HG03558 (cell line): ENCODE measurements at regions not wholly inside any gene's neighbourhood (a gene's known extent, or its start where the extent isn't known, plus 50 kb on each side); places are given as distances from the start of the nearest gene placed in this dataset.

ENCODE experiments used
- ATAC-seq: cut with Tn5 transposase; IDR thresholded peaks from one replicate; pipeline ENCODE4 v1.9.1; 2021; ENCODE audit warnings: moderate number of reproducible peaks; ENCODE audit not compliant: unreplicated experiment; ENCODE audit errors: extremely low read depth

DNA sequence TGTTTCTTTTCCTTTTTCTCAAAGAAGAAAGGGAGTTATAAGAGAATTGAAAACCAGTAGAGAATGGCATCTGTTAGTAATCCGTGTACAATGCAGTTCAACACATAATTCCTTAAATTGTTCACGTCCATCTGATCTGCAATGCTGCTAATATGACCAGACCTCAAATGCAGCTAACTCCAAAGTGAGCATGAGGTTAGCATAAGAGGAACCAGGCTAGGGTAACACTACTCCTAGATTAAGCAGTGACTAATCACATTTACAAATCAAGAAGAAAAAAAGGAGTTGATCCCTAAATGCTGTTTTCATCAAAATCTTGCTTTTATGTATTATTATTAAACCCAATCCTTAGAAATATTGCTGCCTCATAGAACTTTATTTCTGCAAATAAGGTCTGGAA is 432.7 kb upstream of the ARID1B start:
- no peak for ATAC-seq

DNA sequence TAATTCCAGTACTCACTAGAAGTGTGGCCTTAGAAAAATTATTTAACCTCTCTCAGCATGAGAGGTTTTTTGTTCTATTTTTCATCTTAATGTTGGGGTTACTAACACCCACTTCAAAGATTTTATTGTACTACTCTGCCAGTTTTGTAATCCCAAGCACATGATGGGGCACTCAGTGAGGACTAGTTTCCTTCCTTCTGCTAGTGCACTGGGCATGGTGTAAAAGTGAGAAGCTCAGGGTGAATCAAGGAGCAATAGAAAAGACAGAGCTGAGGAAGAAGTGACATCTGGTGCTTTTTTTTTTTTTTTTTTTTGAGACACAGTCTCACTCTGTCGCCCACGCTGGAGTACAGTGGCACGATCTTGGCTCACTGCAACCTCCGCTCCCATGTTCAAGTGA is 439.4 kb upstream of the ARID1B start:
- ATAC-seq = no peak

DNA sequence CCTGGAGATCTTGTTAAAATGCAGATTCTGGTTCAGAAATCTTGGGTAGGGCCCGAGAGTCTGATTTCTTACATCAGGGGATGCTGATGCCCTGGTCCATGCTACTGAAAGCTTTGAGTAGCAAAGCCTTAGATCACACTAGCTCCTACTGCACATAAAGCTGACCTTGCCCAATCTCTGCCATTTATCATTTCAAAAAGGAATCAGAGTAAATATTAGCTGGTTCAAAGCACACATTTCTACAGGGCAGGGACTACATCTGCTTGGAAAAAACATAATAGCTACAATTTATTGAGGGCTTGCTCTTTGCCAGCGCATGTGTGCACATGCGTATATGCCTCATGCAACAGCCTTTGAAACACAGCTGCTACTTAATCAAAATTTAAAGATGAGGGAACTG is 440.4 kb upstream of the ARID1B start:
- ATAC-seq = no peak

DNA sequence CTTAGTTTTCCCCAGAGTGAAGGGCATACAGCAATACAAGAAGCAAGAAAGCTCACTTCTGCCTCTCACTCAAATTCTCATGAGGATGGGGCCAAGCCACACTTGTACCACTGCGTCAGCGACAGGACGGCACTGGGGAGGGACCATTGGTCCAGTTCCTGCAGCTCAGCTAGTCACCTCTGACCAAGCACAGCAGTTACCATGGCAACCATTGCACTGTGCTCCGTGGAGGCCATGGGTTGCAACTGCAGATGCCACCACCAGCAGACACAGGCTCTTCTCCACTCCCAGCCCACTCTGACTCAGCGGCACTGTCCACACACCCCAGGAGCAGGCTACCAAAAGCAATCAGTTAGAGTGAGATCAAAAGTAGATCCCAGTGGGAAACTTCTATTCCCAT is 441.1 kb upstream of the ARID1B start:
- ATAC-seq = no peak

DNA sequence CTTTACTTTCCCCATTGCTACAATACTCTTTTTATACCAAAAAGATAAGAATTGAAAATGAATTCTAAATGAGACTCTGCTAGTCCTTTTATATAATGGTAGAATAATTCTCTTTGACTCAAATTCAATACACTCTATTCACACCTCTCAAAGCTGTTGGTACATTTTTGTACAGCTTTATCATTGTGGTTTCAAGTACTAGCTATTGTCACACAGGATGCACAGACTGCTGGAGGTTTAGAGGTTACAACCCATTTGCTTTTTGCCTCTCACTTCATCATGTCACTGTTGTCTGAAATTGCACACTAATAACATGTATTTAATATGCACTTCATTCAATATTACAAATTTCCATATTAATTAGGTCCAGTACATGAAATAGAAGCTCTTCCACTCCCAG is 442.2 kb upstream of the ARID1B start:
- no peak for ATAC-seq

DNA sequence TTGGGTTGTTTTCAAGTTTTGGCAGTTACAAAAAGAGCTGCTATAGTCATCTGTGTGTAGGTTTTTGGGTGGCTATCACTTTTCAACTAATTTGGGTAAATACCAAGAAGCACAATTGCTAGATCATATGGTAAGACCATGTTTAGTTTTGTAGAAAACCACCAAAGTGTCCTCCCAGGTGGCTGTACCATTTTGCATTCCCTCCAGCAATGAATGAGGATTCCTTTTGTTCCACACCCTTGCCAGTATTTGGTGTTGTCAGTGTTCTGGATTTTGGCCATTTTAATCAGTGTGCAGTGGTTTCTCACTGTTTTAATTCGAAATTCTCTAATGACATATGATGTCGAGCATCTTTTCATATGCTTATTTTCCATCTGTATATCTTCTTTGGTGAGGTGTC is 457.5 kb upstream of the ARID1B start:
- ATAC-seq = no peak

DNA sequence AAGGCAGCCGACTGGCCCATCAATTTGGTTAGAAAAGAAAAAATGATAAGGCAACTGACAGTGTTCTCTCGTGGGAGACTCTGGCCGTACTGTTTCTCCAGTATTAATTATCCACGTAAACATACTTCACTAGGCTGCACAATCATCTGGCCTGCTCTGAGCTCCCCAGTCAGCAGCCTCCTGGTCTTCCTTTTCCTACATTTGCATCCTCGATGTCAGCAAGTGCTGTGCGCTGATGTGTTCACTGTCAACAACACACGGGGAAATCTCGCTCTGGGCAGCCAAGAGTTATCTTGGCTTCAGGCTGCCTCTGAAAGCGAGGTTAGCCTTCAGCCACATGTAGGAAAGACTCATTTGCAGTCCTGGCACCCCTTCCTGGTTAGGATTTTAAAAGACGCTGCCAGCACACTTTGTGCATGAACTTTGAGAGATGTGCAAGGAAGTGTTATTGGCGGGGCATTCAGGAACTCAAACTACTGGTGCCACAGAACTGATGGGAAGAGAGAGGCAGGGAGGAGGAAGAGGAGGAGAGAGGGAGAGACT is 460.5 kb upstream of the ARID1B start:
- no peak for ATAC-seq

DNA sequence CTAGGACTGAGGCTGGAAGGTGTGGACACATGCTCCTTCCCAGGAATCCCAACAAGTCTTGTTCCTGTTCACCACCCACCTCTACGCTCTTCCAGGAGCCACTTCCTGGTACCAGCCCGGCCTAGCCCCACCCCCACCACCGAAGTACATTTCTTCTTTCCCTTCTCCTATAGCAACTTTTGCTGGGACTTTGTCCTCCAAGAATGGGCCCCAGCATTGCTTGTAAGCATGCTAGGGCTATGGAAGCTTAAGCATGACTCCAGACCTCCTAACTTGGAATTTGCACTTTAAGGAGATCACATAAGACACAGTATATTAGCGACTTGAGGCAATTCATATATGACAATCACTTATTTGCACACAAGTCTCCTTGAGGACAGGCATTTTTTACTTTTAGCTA is 462.0 kb upstream of the ARID1B start:
- no peak for ATAC-seq

DNA sequence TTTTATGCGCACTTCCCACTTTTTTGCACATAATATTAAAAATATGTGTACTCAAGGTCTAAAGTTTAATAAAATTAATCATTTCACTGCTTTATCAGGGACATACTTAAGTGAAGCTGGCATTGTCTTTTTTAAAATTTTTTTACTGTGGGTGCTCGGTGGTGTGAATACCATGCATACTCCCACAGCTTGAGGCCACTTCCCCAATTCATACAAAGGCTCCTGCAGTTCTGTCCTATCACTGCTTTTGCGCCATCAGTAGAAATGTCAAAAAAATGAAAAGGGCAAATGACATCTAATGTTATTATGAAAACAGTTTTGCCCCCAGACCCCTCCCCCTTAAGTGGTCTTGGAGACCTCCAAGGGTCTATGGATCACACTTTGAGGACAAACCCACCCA is 464.1 kb upstream of the ARID1B start:
- no peak for ATAC-seq

DNA sequence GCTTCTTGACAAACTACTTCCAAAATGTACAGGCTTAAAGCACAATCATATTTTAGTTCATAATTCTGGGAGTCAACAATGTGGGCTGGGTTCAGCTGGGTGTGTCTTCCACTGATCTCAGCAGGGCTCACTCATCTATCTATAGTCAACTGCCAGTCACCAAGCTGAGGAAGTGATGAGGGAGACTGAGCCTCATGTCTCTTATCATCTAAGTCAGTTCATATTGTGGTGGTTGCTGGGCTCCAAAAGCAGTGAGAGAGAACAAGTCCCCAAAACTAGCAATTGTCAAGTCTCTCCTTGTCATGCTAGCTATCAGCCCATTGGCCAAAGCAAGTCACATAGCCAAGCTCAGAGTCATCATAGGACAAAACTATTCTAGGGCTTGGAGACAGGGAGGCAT is 465.9 kb upstream of the ARID1B start:
- ATAC-seq = no peak

DNA sequence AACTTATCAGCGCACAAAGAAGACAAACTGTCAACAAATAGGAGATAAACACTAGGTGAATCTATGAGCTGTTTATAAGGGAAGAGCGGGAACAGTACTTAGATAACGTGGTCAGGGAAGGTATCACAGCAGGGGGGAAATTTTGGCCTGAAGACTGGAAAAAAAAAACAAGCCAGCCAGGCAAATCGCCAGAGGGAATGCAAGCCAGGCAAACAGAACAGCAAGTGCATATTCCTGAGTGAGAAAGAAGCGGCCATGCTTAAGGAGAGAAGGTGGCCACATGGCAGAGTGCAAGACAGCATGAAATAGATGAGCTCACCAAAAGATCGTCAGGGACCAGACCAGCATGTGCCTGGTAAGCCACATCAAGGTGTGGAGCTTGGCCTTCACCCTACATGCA is 466.5 kb upstream of the ARID1B start:
- ATAC-seq = no peak

DNA sequence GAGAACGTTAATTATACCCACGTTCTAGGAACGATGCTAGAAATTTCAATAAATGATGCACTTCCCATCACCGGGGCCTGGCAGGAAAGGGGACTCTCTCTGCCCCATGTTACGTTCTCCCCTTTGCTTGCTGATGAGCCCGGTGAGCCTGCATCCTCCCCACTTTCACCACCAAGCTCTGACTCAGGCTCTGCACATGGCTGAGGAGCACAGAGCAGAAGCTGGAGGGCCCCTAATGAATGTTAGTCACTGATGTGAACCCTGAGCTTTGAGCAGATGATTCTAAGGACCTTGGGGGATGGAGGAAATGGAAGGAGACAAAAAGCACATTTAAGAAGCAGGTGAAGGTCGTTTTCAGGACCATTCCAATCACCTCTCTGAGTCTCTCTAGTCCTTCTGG is 468.2 kb upstream of the ARID1B start:
- ATAC-seq = no peak

DNA sequence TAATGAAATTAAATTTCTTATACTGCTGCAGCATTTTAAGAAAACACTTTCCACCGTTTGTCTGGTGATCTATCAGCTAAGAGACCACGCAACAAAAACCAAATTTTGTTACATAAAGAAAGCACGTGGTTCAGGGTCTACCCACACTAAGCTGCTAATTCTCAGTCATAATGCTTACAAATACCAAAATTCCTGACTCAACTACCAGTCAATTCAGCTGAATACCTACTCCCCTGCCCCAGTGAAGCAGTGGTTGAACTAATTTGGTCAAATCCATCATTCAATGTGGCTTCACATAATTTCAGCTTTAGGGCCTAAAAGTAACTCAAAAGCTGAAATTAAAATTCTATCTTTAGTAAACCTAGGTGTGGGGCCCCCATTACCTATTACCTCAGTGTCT is 468.6 kb upstream of the ARID1B start:
- ATAC-seq = no peak

DNA sequence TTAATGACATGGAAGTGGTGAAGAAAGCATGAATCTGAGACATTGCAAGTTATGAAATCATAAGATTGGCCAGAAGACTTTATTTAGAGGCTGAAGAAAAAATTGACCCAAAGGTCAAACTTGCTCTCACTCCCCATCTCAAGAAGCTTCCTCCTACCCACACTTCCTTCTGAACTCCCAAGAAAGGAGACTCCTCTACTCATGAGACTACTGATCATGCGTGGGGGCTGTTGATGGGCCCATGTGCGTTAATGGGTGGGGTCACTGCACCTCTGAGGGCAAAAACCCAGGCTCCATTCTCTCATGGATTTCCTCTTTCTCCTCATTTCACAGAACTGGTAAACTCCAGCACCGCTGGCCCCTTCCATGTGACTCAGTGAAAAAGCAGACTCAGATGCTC is 470.6 kb upstream of the ARID1B start:
- no peak for ATAC-seq

DNA sequence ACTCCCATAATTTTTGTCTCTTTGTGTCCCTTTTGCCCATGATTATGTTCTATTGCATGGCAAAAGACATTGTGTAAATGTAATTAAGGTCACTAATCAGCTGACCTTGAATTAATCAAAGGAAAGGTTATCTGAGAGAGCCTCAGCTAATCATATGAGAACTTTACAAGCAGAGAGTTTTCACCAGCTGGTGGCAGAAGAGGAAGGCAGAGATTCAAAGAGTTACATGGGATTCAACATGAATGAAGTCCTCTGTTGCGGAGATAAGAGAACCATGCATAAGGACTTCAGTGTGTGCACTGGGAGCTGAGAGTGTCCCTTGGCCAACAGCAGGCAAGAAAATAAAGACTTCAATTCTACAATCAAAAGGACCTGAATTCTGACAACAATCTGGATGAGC is 494.1 kb upstream of the ARID1B start:
- no peak for ATAC-seq

DNA sequence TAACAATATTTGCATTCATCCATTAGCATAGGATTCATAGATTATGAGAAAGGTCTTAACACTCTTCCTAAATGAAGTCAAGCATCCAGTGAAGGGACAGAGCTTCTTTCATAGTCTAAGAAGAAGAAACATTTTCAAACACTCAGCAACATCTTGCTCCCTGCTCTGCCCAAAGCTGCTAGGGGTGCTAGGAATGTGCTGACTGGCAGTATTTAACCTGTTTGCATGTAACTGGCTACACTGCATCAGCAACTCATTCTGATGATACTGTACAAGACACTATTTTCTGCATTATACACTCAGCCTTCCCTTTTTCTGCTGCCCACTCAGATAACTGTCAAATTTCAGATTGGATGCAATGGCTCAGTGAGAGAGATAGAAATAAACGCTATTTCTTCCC is 495.1 kb upstream of the ARID1B start:
- no peak for ATAC-seq

DNA sequence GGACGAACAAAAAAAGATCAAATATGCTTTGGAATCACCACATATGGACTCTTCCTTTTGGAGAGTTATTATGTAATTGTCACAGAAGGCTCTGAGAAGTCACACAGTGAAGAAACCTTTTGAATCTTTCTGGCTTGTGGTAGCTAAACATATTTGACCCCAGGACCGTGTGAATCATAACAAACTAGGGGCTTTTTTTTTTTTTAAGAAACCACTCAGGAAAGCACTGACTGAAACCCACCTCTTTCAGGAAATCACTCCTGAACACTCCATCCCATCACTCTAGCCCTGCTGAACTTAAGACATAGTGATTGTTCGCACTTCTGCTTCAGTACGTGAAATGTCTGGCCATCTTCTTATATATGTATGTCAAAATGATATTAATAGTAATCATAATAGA is 495.9 kb upstream of the ARID1B start:
- no peak for ATAC-seq

DNA sequence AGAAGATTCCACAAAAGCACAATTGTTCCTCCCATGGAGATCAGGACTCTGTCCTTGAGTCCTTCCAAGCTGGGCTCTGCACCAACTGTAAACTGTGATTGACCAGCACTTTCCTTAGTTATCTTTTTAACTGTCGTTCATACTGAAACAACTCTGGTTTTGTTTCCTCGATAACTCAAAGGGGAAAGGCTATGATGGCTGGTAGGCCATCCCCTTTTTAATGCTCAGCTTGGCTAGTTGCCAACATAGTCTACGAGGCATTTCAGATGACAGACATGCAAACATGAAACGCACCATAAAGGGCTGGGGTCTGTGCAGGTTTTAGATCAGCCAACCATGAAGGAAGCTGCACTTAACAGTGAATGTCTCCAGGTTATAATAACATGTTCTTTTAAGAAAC is 497.1 kb upstream of the ARID1B start:
- ATAC-seq = peak; percentile 37

DNA sequence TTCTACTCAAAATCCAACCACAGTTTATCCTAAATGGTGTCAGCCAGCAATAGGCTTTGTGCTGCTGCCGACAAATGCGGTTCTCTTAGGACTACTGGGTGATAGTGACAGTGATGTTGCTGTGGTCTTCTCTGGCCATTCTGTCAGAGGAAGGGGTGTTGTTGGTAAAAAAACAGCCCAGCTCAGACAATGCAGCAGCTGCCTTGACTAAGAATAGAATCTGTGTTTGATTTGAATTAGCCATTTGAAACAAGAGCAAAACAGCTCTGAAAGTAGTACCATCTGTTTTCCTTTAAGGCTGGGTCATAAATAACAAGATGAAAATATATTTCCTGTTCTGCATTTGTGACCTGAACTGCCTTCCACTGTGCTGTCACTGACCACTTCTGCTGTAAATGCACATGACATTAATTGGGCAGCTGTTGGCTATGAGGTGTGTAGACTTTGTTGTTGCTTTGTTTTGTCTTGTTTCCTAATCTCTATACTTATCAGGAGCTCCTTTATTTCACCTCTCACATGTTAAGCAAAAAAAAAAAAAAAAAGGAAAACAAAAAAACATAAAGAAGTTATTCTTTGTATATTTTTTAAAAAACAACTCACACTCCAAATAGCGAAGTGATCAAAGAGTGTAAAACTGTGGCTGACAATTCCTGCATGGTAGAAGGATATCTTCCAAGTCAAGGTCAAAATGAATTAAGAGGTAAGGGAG is 497.8 kb upstream of the ARID1B start:
- peak; percentile 53 for ATAC-seq

DNA sequence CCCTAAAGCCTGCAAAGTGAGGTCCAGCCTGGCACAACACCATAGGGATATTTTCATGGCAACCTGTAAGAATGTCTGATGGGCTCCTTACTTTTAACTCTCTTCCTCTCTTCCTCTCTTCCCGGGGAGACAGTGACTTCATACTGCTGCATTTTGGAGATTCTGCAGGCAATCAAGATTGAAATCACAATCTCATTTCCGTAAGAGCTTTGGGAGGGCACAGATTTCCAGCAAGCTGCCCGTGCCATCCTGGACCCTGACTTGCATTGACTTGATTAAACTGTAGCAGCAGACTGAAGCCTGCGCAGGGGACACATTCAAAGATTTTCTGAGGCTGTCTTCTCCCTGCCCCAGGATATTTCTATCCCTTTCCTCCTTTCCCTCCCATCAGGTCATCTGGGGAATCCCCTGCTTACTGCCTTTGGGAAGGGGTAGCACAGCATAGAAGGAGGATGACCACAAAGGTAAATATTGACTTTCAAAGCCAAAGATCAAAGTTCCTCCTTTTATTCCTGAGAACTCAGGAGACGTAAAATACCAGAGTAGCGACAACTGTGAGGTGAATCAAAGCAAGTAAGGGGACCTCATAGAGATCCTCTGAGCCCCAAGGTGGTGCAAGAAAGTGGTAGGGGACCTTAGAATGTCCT is 504.0 kb upstream of the ARID1B start:
- ATAC-seq = no peak

DNA sequence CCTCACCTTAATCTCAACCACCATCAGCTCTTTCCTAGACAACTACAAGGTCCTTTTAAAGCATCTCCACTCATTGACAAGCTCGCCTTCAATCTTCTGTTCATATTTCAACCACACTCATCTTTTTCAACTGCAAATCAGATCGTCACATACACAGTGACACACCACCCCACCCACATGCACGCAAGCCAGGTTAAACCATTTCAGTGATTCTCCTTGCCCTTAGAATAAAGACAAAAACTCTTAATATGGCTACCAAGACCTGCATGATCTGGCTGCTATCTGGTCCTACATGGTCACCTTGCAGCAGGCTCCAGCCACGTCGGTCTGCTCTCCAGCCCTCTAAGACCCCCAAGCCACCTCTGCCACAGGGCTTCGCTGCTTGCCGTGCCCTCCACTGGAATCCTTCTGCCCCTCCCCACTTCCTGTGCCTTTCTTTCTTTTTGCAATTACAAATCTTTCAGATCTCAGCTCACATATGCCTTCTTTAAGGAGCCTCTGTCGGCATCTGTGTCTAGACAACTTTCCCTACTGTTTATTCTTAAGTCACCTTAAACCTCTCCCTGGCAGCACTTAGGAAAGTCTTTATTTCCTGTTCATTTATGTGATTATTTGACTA is 507.3 kb upstream of the ARID1B start:
- no peak for ATAC-seq

DNA sequence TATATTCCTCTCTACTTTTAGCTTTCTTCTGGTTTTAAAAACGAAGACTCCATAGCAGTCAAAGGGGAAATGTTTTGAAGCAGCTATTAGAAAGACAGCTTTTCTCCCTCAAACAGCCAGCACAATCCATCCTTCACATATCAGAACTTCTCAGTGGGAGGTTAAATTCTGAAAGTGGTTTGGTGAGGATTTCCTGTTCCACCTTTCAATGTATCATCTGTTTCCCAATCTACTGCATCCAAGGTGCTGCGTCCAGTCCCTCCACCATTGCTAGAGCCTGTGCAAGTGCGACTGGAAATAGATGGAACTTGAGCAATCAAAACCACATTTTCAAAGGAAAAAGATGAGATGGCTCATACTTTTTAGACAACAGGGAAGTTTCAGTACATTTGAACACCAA is 508.3 kb upstream of the ARID1B start:
- ATAC-seq = no peak
